ENCODE measurements at regions not wholly inside any gene's neighbourhood (a gene's known extent, or its start where the extent isn't known, plus 50 kb on each side); places are given as distances from the start of the nearest gene placed in this dataset.
"Not testable (repeated sequence)": the region's sequence is repeated elsewhere in the genome, so short reads cannot be mapped to it uniquely, and the experiment has no call there.

- no peak for DNase-seq
Observed at GRCh38 chr6:150684161-150684560, 84.5 kb downstream of the PLEKHG1 start.

GRCh38 chr6:150684714-150685459 lies 85.2 kb downstream of the PLEKHG1 start:
- peak; percentile 54 for DNase-seq

- peak; percentile 62 for DNase-seq
Observed at GRCh38 chr6:150685860-150686259, 86.2 kb downstream of the PLEKHG1 start.

GRCh38 chr6:150686566-150686965 lies 86.9 kb downstream of the PLEKHG1 start:
- no peak for DNase-seq

- no peak for DNase-seq
Observed at GRCh38 chr6:150687508-150687907, 87.8 kb downstream of the PLEKHG1 start.

- no peak for DNase-seq
Observed at GRCh38 chr6:150689900-150690590, 90.4 kb downstream of the PLEKHG1 start.

- DNase-seq, result no peak
Observed at GRCh38 chr6:150690681-150691080, 91.0 kb downstream of the PLEKHG1 start.

GRCh38 chr6:150691463-150691862 lies 91.8 kb downstream of the PLEKHG1 start:
- no peak for DNase-seq

GRCh38 chr6:150692604-150693003 lies 92.9 kb downstream of the PLEKHG1 start:
- no peak for DNase-seq

GRCh38 chr6:150694889-150695288 lies 95.2 kb downstream of the PLEKHG1 start:
- no peak for DNase-seq

- DNase-seq, result no peak
Observed at GRCh38 chr6:150695652-150696051, 96.0 kb downstream of the PLEKHG1 start.

- no peak for DNase-seq
Observed at GRCh38 chr6:150696190-150696589, 96.5 kb downstream of the PLEKHG1 start.

GRCh38 chr6:150696918-150697317 lies 97.2 kb downstream of the PLEKHG1 start:
- DNase-seq, result not testable (repeated sequence)

GRCh38 chr6:150697515-150697914 lies 97.8 kb downstream of the PLEKHG1 start:
- no peak for DNase-seq

GRCh38 chr6:150698391-150698790 lies 98.7 kb downstream of the PLEKHG1 start:
- no peak for DNase-seq

GRCh38 chr6:150702675-150703074 lies 103.0 kb downstream of the PLEKHG1 start:
- peak; percentile 51 for DNase-seq

- no peak for DNase-seq
Observed at GRCh38 chr6:150704447-150705192, 104.9 kb downstream of the PLEKHG1 start.

GRCh38 chr6:150705392-150705791 lies 105.7 kb downstream of the PLEKHG1 start:
- no peak for DNase-seq

GRCh38 chr6:150710236-150710635 lies 110.6 kb downstream of the PLEKHG1 start:
- DNase-seq, result no peak

- no peak for DNase-seq
Observed at GRCh38 chr6:150711061-150711460, 111.4 kb downstream of the PLEKHG1 start.

- no peak for DNase-seq
Observed at GRCh38 chr6:150711584-150712504, 112.2 kb downstream of the PLEKHG1 start.

GRCh38 chr6:150712505-150713252 lies 113.0 kb downstream of the PLEKHG1 start:
- no peak for DNase-seq

Data from CD4-positive, alpha-beta T cell treated with Interleukin-15 for 1 hour (primary cell).